GM21576 (cell line): ENCODE measurements at regions not wholly inside any gene's neighbourhood (a gene's known extent, or its start where the extent isn't known, plus 50 kb on each side); places are given as distances from the start of the nearest gene placed in this dataset.

ENCODE experiments used
- ATAC-seq: cut with Tn5 transposase; IDR thresholded peaks from one replicate; pipeline ENCODE4 v1.9.1; 2021; ENCODE audit warnings: mild to moderate bottlenecking, moderate library complexity; ENCODE audit not compliant: unreplicated experiment

- ATAC-seq, result no peak
Measured at GRCh38 chr12:115072712-115073111, 388.7 kb upstream of the TBX3 start.

DNA sequence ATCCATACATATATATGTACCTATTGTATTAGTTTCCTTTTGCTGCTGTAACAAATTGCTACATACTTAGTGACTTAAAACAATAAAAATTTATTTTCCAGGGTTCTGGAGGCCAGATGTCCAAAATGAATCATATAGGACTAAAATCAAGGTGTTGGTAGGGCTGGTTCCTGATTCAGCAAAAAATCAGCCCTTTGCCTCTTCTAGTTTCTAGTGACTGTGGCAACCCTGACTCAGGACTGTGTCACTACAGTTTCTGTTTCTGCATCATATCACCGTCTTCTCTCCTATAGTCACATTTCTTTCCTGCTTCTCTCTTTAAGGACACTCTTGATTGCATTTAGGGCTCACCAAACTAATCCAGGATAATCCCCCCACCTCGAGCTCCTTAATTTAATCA is 386.3 kb upstream of the TBX3 start:
- no peak for ATAC-seq

DNA sequence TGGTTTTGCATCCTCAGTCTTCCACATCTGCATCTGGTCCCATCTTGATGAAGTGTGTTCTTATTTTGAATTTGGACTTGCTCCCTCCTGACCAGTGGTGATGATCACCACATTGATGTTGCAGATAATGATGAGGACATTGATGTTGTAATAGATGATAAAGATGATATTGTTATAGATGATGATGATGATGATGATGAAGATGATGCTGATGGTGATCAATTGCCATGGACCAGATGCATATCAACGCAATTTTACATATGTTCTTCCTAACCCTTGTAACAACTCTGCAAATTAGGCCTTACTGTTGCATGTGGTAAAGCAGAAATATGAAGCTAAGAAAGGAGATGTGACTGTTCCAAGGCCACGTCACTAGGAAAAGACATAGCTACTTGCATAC is 380.3 kb upstream of the TBX3 start:
- no peak for ATAC-seq

DNA sequence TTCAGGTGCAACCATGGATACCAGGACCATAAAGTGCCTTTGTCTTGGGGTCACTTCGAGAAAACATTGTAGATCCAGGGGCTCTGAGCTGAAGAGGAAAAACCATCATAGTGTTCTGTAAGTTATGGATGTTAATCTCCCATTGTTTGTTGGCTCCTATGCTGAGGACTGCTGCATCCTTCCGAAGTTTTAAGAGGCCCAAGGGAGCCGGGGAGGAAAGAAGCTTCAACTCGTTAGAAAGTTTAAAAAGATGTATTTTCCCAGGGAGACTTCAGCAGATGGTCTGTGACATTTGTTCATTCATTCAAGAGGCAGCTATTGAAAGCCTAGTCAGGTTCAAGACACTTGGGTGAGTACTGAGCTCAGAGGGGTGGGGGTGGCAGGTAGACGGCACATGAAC is 378.8 kb upstream of the TBX3 start:
- ATAC-seq, result no peak

DNA sequence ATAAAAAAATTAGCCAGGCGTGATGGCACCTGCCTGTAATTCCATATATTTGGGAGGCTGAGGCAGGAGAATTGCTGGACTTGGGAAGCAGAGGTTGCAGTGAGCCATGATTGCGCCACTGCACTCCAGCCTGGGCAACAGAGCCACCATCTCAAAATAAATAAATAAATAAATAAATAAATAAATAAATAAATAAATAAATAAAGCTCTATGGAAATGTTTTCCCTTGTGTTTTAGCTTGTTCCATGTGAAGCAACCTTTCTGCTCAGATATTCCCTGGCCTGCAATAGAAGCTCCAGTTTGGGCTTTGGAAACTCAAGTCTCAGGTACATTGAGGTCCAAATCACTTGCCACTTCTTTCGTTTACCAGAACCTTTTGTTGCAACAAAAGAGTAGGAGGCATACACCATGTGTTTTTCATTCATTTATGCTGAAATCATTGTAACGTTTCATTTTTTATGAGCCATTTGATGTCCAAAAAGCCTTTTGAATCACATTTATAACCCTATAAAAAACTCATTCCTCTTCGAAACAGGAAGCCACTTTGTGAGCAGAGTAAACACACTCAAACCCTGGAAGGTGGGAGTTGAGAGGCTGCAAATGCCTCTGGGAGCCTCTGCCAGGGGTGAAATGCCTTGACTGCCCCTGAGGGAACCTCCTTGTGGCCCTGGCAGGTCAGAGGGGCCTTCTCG is 376.6 kb upstream of the TBX3 start:
- no peak for ATAC-seq

GRCh38 chr12:115057445-115057844 is 373.5 kb upstream of the TBX3 start:
- no peak for ATAC-seq

DNA sequence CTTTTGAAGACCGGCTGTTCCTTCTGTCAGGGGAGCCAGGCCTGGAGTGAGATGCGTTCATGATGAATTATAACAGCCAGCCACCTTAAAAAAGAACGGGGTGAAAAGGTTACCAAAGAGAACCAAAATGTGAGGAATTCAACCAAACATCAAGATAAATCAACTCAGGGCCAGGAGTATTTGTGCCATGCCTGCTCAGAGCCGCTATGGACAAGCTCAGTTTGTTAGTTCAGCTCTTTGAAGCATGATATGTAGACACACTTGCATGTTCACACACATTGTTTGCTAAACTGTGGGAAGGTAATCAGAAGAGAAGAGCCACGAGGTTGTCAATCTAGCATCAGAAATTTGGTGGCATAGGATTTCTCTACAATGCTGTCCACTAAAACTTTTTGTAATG is 367.4 kb upstream of the TBX3 start:
- ATAC-seq, result no peak

DNA sequence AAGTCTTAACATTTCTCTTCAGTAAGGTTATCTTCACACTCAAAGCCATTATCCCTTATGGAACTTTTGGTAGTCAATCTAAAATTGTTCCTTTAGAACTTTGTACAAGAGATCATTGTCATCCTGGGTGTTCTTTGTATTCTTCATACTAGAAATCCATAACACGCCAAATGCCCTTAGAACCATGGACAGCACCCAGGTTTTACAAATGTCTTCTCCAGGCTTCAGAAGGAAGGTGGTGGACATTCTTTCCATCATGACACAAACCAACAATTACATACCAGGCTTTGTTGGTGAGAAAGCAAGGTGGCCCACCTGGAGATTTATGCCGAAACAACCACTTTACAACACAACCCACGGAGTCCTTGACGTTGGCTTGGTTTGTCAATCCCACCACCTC is 365.6 kb upstream of the TBX3 start:
- ATAC-seq, result no peak

- no peak for ATAC-seq
Measured at GRCh38 chr12:115046805-115047204, 362.8 kb upstream of the TBX3 start.

- ATAC-seq, result no peak
Measured at GRCh38 chr12:115044073-115044472, 360.1 kb upstream of the TBX3 start.

GRCh38 chr12:115043079-115043478 is 359.1 kb upstream of the TBX3 start:
- no peak for ATAC-seq

DNA sequence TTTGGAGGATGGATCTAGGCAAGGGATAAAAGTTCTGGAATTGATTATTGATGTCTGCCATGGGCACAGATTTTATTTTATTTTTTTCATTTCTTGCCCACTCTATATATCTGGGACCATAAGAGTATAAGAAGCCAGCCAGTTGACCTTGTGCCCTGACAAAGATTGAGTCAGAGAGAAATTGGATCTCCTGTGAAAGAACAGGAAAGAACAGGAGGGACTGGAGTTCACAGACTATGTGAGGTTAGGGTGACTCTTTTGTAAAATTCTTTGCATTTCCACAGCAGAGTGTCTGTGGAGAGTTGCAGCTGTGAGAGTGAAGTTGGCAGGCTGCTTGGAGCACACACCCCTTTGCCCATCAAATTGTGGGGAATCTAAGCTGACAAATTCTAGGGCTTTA is 358.4 kb upstream of the TBX3 start:
- no peak for ATAC-seq

- ATAC-seq, result no peak
Measured at GRCh38 chr12:115037830-115038229, 353.9 kb upstream of the TBX3 start.

DNA sequence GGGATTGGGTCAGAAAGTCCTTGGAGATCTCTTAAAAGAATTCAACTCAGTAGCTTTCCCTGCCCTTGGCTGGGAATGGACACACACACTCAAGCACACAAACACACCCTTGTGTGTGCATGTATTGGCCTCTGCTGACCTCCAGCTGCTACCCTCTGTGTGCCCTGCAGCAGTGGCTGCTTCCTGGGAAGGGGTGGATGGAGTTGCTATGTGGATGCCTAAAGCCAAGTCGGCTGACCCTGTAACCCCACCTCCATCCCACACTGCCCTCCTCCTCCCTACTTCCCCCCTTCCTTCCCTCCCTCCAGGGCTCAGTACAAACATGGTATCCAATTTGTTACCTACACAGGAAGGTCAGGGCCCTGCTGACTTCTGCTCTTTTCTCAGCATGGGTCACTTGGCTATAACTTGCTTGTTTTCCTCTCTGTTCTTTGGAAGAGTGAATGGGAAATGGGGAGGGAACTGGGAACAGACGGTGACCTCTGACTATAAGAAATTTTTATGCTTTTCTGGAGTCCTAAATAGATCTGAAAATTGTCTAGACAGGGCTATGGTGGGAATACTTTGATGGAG is 351.6 kb upstream of the TBX3 start:
- ATAC-seq, result no peak

DNA sequence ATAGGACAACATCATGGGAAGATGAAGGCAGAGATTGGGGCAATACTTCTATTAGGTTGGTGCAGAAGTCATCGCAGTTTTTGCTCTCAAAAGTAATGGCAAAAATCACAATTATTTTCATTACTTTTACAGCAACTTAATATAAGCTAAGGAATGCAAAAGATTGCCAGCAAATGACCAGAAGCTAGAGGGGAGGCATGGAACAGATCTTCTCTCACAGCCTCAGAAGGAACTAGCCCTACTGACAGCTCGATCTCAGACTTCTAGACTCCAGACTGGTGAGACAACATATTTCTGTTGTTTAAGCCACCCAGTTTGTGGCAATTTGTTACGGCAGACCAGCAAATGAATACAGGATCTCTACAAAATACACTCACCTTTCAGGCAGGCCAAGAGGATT is 348.5 kb upstream of the TBX3 start:
- ATAC-seq, result no peak

DNA sequence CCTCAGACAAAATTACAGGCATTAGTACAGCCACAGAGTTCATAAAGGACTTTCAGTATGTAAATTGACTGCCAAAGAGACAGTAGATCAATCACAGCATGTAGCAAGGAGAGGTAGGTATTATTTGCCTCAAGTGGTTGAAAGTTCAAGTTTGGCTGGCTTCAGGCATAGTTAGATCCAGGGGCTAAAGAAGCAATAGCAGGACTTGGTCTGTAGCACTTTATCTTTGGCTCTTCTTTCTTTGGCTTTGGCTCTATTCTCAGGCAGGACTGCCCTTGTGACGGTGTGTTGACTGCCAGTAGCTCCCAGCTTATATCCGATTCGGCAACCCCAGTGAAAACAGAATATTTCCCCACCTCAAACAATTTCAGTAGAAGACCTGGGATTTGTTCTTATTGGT is 346.0 kb upstream of the TBX3 start:
- no peak for ATAC-seq

DNA sequence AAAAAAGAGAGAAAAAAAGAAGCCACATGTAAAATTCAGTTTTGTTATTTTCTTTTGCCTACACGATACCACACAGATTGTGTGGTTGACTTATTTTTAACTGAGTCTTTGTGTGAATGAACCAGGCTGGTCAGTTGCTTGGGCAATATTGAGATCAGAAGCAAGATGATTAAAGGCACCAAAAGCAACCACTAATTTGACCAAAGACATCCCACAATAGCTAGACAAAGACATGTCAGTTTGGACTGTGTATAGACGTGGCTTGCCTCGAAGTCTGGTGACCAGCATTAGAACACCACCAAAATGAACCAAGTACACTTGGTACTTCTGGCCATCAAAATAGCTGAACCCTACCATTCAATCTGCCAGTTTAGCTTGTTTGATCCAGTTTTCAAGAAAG is 340.6 kb upstream of the TBX3 start:
- ATAC-seq, result no peak

GRCh38 chr12:115023279-115024265 is 339.6 kb upstream of the TBX3 start:
- no peak for ATAC-seq

GRCh38 chr12:115020091-115020490 is 336.1 kb upstream of the TBX3 start:
- no peak for ATAC-seq

- no peak for ATAC-seq
Measured at GRCh38 chr12:115017346-115017745, 333.4 kb upstream of the TBX3 start.

DNA sequence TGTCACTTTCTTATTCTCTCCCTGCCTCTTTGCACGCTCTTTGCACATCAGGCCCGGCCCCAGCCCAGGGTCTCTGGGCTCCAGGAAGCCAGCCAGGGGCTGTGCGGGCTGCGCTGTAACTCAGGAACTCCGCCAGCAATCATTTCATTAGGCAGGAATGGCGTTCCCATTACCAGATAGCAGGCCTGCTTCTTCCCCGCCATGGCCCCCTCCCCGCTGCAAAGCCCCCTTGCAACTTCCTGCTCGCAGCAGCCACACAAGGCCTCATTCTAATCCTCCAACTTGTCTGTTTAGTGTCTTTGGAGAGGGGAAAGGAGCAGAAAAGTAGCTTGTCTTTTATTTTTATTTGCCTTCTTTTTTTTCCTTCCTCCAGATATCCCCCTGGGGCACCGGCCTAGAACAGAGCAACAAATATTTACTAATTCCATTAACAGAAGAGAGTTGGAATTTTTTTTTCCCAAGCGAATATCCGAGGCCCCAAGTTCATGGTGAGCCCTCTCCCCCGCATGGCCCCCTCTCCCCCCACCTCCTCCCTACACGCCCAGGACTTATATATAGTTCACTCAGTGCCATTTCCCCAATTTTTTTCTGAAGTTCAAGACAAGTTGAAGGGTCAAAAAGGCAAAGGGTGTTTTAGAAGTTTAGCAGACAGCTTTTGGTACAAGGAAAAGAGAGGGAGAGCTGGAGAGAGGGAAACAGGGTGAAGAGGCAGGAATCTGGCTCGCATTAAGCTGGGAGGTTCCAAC is 329.4 kb upstream of the TBX3 start:
- no peak for ATAC-seq
